HG03064 (cell line): ENCODE measurements at regions not wholly inside any gene's neighbourhood (a gene's known extent, or its start where the extent isn't known, plus 50 kb on each side); places are given as distances from the start of the nearest gene placed in this dataset.
"Not testable (repeated sequence)": the region's sequence is repeated elsewhere in the genome, so short reads cannot be mapped to it uniquely, and the experiment has no call there.

Experiments used
- ATAC-seq: cut with Tn5 transposase; IDR thresholded peaks from one replicate; pipeline ENCODE4 v1.9.1; 2021; ENCODE audit warnings: low read depth; ENCODE audit not compliant: unreplicated experiment

DNA sequence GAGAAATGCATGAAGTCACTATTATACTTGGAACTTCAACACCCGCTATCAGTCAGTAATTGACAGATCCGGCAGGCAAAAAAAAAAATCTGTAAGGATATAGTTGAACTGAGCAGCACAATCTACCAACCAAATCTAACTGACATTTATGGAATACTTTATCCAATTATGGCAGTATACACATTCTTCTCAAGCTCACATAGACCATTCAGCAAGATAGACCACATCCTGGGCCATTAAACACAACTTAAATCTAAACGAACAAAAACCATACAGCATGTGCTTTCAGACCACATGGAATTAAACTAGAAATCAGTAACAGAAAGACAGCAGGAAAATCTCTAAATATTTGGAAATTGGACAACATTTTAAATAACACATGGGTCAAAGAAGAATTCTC, 112.7 kb downstream of the MPP7 start:
- no peak for ATAC-seq

DNA sequence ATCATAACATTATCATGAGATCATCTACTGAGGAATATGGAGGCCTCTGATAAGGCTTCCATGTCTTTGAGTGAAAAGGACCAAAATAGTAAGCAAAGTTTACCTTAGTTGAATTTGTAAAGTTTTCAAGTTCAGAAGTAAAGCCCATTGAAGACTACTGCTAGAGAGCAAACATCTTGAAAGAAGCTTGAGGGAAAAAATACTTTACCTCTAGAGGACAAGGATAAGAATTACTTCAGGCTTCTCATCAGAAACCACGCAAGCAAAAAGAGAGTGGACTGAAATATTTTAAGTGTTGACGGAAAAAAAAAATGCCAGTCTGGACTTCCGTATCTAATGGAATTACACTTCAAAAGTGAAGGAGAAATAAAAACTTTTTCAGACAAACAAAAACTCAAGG, 114.3 kb downstream of the MPP7 start:
- no peak for ATAC-seq

DNA sequence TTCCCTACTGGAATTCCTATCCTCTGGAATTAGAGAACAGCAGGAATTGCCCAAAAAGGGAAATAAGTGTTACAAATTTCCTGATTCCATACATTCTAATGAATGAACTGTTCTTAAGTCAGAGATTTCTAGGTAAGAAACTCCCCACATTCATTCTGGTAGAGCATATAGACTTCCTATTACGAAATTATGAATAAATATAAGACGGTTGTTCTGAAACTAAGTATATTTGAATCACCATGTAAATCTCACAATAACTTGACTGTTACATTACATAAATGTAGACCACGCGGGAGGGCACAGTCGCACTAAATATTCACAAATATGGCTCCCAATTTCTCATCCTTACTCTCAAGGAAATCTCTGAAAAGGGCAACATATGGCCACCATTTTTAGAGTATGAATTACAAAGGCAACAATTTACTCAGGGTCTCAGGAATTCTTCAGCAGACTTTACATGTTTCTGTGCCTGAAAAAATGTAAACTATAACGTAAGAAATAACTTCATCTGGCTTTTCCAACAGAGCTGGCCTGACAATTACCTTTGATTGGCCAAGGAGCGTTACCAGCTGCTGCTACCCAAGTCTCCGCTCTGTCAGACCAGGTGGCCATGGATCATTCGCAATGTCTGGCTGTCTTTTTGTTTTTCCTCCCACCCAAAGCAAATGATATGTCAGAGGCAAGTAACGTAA, 115.8 kb downstream of the MPP7 start:
- ATAC-seq, result no peak

DNA sequence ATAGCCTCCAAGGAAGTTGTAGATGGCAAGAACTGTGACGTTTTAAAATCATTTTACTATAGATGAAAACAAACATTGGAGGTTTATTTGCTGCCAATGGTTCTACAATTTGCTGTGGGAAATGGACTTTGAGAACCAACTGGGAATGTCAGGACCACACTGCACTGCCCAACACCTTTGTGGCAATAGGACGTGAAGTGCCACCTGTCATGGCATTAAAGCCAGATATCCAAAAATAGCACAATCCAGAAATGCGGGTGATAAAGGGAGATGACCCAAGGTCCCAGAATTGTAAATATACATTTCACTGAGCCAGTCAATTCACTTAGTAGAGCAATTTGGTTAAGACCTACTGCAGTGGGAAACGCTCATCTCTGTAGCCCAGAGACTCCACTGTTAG, 116.4 kb downstream of the MPP7 start:
- no peak for ATAC-seq

DNA sequence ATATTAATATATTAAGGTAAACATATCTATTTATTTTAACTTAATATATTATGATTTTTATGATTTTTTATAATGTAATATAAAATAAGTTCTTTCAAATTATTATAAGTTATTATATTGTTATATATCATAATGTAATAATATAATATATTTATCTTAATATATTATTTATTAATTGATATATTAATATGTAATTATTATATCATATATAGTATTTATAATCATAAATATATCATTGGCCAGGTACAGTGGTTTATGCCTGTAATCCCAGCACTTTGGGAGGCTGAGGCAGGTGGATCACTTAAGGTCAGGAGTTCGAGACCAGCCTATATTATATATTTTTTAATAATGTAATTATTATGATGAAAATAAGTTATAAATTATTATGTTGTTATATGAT, 118.1 kb downstream of the MPP7 start:
- no peak for ATAC-seq

DNA sequence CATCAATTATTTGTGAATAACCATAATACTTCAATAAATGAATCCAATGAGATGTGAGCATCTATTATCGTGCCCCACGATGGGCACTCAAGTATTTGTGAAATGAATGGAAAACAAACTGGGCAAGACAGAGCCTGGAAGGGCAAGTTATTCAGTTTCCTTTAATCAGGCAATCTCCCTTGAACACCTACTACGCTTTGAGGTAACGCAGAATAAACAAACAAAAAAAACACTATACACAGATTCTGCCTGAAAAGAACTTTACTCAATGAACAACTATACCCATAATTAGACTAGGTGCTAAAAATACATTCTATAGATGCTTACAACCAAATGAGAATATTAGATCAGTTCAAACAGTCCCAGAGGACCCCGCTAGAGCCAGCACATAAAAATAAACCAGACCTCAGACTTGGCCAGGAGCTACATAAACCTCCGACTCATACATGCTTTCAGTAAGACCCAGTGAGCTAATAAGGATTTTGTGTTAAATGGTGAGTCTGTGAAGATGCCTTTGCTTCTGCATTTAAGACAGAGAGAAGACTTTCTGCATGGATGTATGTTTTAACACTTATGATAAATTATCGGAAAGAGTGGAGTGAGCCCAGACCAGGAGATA, 121.3 kb downstream of the MPP7 start:
- ATAC-seq, result no peak

DNA sequence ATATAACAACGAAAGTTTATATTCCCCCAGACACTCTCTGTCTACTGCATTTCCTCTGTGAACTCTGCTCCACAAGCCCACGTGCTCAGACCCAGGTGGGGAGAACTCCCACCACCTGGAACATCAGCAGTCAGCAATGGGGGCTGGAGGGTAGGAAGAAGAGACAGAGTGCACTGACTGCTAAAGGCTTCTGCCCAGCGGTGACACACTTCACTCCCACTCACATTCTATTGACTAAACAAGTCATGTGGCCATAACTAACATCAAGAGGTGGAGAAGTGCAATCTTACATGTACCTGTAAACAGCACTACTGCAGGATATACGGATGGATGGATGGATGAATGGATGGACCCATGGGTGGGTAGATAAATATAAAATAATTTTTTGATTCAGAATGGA, 122.2 kb downstream of the MPP7 start:
- no peak for ATAC-seq

DNA sequence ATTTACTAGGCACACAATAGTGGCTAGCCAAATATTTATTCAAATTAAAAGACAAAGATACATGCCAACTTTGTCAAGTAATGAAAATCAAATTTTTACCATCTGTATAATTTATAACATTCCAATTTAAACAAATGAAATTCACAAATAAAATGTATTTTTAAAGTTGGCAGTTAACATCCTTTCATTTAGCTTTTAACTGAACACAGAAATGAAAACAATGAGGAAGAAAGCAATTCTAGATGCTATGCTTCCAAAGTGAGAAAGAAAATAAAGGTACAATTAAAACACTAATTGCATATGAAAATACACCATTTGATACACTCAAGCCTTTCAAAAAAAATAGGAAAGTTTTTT, 123.1 kb downstream of the MPP7 start:
- ATAC-seq, result no peak

DNA sequence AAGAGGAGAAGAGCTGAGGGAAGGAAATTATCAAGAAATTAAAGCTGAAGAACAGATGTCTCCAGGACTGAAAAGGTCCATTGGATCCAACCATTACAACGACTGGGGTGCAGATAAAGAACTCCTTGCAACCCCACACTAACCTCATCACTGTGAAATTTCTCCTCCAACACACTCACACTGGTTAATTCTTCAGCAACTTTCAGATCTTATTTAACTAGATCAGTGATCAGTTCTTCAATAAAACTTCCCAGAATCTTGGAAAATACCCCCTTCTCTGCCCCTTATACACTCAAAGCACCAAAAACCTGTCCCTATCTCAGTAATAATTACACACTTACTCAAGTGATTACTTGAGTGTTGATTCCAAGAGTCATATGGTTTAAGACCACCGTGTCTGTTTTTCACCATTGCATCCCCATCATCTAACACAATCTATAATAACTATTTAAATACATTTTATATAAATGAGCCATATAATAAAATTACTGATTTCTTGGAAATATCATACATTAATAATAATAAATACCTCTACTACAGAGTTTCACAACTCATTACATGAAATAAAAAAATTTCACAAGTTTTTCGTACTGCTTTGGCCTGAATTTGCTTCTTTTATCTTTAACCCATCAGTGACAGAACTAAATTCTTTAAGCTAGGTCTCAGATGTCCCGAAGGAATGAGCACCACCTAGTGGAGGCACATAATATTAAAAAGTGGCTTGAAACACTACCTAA, 123.7 kb downstream of the MPP7 start:
- no peak for ATAC-seq

DNA sequence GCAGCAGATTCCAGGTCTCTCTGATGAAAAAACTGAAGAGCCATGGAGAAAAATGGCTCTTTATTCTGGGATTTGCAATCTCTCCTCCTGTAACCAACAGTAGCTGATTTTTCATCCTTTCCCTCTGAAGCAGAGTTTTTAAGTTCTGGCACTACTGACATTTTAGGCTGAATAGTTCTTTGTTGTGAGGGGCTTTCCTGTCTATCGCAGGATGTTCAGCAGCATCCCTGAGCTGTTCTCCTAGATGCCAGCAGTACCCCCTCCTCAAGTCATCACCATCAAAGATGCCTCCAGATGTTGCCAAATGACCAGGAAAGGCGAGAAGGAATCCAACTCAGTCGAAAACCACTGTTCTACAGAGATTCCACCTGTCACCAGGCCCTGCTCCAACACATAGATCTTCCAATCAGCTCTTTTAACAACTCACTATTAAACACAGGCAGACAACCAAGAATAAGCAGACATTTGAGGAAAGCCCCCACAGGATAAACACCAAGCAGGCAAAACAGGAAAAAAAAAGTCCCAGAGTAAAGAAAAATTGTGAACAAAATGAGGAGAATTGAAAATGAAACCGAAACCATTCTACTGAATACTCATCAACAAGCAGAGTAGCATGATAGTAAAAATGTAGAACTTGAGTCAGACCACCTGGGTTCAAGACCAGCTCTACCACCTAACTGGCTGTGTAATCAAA, 124.8 kb downstream of the MPP7 start:
- no peak for ATAC-seq

DNA sequence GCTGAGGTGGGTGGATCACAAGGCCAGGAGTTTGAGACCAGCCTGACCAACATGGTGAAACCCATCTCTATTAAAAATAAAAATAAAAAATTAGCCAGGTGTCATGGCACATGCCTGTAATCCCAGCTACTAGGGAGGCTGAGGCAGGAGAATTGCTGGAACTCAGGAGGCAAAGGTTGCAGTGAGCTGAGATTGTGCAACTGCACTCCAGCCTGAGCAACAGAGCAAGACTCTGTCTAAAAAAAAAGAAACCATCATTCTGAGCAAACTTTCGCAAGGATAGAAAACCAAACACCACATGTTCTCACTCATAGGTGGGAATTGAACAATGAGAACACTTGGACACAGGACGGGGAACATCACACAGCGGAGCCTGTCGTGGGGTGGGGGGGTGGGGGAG, 126.4 kb downstream of the MPP7 start:
- not testable (repeated sequence) for ATAC-seq

DNA sequence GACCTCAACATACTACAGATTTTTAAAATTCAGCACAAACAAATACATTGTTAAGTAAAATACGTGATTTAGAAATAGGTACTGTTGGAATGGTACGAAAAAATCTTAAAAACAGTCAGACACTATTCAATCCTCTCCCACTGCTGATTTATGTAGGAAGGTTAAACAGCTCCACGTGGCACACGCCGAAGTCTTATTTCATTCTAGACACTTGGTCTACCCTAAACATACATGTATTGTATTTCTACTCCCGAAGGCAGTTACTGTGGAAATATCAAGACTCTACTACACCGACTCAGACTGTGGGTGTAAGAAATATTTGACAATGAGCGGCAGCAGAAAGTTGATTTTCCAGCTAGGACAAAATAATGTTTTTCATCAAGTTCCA, 130.6 kb downstream of the MPP7 start:
- ATAC-seq, result no peak

DNA sequence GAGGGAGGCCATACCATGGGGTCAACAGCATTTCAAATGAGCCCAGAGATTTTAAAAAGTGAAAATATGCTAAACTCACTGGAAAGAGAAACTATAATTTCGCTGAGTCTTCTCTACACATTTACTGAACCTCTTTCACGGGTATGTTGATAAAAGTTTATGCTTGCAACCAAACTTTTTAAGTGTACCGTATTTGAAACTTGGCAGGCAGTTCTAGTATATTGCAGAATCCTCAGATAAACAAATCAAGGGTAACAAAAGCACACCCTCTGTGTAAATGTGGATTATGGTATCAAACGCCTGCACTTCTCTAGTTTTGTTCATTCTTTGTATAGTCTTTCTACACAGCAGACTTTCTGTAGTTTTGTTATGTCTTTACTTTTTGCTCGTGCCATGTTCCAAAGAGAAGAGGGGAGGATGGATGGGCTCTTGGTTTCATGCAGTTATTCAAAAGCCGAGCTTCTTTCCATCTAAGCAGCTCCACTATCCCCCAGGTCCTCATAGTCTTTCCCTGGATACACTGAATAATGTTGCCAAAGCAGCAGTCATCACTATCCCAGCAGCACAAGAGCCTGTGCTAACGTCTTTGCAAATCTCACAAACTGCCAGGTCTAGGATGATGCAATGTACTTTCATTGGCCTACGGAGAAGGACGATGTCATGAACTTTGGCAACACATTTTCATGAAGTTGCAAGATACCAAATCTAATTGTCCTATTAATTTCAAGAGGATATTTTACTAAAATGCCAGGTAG, 131.2 kb downstream of the MPP7 start:
- ATAC-seq, result no peak

DNA sequence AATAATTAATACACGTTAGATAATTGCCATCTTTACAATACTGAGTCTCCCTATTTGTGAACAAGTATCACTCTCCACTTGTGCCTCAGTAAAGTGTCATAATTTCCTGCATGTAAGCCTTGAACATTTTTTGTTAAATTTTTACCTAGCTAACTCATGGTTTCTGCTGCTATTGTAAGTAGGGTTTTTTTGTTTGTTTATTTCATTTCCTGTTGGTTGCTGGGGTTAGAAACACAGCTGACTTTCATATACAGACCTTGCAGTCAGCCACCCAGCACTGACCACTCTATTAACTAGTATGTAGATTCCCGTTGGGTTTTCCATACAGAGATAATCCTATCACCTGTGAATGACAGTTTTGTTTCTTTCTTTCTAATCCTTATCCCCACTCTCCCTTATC, 133.3 kb downstream of the MPP7 start:
- ATAC-seq, result peak; percentile 73

DNA sequence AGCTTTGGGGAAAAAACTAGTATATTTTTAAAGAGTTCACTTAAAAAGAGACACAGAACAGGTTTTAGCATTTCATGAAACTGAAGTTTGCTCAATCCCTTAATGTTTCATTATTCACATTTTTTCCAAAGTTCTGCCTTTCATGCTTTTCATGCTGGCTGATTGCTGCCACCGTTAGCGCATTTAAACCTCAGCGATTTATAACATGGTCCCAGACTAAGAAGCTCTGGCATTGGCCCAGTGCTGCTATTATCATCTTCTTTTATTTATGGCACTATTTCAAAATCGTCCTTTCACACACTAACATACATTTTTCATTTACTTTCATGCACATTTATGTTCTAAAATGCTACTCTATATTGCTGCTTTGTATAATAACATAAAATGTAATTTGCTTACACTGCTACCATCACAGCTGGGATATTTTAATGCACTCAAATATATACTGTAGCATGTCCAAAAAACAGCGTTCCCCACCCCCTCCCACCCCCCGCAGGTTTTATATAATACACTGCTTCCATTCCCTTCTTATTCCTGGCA, 141.9 kb downstream of the MPP7 start:
- ATAC-seq, result no peak

DNA sequence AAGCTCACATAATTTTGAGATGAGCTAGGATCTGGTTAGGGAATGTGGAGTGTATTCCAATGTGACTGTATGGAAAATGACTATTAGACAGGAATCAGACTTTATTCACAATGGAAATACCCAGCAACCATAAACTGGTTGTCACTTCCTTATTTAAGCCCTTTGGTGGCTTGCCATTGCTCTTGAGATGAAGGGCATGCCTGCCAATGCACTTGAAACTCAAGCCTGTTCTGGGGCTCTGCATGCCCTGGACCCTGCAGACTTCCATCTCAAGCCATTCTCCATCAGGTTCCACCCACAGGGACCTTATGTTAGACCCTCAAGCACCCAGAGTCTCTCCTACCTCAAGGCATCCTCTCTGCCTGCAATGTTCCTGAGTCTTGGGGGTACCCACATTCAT, 145.5 kb downstream of the MPP7 start:
- no peak for ATAC-seq

DNA sequence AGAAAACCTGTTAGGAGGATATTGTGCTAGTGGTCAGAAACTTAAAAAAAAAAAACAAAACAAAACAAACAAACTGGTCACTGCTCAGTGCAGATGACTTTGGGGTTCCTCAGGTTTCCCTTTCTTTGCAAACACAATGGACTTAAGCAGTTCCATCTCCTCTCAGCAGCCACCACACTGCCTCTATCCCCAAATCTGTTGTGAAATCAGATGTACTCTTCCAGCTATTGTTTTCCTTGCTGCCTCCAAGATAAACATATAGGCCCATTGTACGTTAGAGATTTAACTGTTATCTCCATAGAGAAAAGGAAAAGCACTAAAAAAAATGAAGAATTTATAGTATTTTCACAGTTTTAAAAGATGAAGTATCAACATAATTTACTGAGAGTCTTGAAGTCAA, 147.1 kb downstream of the MPP7 start:
- no peak for ATAC-seq

DNA sequence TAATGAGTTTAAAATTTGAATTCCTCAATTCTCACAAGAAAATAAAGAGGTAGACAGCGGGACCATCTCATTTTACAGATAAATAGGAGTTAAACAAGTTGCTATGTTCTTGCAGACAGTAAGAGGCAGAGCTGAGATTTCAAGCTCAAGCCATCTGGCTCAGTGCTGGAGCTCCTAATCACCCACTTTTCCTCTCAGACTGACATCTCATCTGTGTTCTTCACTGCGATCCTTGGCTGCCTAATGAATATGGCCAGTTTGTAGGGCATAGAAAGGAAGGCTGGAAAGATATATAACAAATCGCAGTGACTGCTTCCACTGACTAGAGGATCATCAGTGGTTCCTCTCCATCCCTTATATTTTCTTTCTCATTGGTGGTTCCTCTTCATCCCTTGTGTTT, 151.2 kb downstream of the MPP7 start:
- no peak for ATAC-seq

DNA sequence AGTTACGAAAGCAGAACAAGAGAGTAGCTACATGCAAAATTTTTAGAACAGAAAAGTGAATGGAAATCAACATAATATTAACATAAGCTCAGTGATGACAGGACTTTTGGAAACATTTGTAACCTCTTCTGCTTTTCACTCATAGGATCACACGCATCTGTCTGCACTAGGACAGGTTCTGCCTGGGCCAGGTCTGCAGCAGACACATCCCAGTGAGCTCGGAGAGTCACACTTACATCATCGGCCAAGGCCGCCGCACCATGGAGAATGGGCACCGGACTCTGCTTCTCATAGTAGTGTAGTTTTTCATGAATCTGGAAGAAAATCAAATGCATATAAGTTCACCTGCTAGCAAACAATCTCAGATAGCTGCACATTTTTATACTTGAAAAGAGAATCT, 150.9 kb upstream of the ODAD2 start:
- no peak for ATAC-seq

DNA sequence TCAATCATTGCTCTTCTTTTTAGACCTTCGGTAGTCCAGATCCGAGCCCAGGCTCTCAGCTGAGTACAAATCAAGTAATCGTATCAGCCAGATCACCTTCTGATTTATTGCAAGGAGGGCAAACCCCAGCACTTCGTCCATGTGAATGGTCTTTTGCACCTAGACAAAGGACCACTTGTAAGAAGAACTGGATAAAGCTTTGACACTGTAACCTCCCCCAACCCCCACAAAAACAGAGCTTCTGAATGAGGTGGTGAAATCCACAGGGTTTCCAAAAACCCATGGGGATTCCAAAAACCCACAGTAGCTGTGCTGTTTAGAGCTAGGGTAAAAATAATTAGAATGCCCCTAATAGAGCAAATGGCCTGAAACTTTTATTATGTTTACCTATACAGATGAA, 148.8 kb upstream of the ODAD2 start:
- no peak for ATAC-seq

DNA sequence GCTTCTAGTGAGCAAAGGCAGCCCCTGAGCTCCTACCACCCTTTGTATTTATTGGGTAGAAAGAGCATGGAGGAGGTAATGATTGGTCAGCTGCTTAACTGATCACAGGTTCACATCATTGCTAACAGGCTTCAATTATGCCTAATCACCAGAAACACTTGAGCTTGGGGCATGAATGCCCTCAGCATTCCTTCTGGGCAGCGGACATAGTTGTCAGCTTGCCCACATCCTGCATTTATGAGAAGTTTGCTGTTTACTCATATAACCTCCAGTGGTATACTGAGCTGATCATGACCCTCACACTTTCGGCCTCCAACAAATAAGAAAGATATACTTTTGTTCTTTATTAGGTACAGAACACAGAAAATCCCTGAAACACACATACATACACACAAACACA, 140.3 kb upstream of the ODAD2 start:
- ATAC-seq, result no peak
